H9 (cell line): ENCODE measurements at regions not wholly inside any gene's neighbourhood (a gene's known extent, or its start where the extent isn't known, plus 50 kb on each side); places are given as distances from the start of the nearest gene placed in this dataset.

Source experiments
- DNase-seq: peaks from one replicate; pipeline ENCODE4 v3.0.0-alpha.2; 2017
- H2AFZ ChIP-seq: one replicate; pipeline ENCODE4 v1.6.1; 2013; ENCODE audit warnings: mild to moderate bottlenecking, low read length, control low read depth, moderate library complexity
- H2AK5ac ChIP-seq: 2 replicates; pipeline ENCODE4 v1.6.1; 2013; ENCODE audit warnings: low read length, control low read depth, mixed read lengths; ENCODE audit not compliant: insufficient read length
- H2BK120ac ChIP-seq: one replicate; pipeline ENCODE4 v1.6.1; 2013; ENCODE audit warnings: low read depth, mild to moderate bottlenecking, low read length, control low read depth, inconsistent platforms; ENCODE audit not compliant: poor library complexity, severe bottlenecking
- H2BK12ac ChIP-seq: 2 replicates; pipeline ENCODE4 v1.6.1; 2013; ENCODE audit warnings: low read length, control low read depth, mixed read lengths, low read depth; ENCODE audit not compliant: insufficient read length
- H2BK15ac ChIP-seq: 2 replicates; pipeline ENCODE4 v1.6.1; 2013; ENCODE audit warnings: low read depth, low read length, control low read depth
- H2BK20ac ChIP-seq: one replicate; pipeline ENCODE4 v1.6.1; 2013; ENCODE audit warnings: low read depth, mild to moderate bottlenecking, low read length, control low read depth, inconsistent platforms; ENCODE audit not compliant: poor library complexity, severe bottlenecking
- H2BK5ac ChIP-seq: 2 replicates; pipeline ENCODE4 v1.6.1; 2013; ENCODE audit warnings: low read length, control low read depth, mixed read lengths; ENCODE audit not compliant: insufficient read length
- H3K14ac ChIP-seq: 2 replicates; pipeline ENCODE4 v1.6.1; 2013; ENCODE audit warnings: low read length, control low read depth; ENCODE audit not compliant: insufficient read depth
- H3K18ac ChIP-seq: 2 replicates; pipeline ENCODE4 v1.6.1; 2013; ENCODE audit warnings: low read depth, mild to moderate bottlenecking, mixed read lengths, low read length, control low read depth; ENCODE audit not compliant: insufficient read length
- H3K23ac ChIP-seq: 2 replicates; pipeline ENCODE4 v1.6.1; 2013; ENCODE audit warnings: low read length, control low read depth, mixed read lengths, low read depth; ENCODE audit not compliant: insufficient read length
- H3K23me2 ChIP-seq: 2 replicates; pipeline ENCODE4 v1.6.1; 2013; ENCODE audit warnings: low read depth, mild to moderate bottlenecking, mixed read lengths, low read length, control low read depth; ENCODE audit not compliant: insufficient read length, poor library complexity, severe bottlenecking
- H3K27ac ChIP-seq: 2 replicates; pipeline ENCODE4 v1.5.1; 2013; ENCODE audit warnings: low read length, control low read depth, mixed read lengths, low read depth; ENCODE audit not compliant: insufficient read length
- H3K27me3 ChIP-seq: 2 replicates; pipeline ENCODE4 v1.6.1; 2013; ENCODE audit warnings: low read length, control low read depth, inconsistent platforms; ENCODE audit not compliant: insufficient read depth
- H3K4ac ChIP-seq: 2 replicates; pipeline ENCODE4 v1.6.1; 2013; ENCODE audit warnings: low read depth, mild to moderate bottlenecking, control low read depth, inconsistent platforms, low read length, moderate library complexity
- H3K4me1 ChIP-seq: 2 replicates; pipeline ENCODE4 v1.6.1; 2013; ENCODE audit warnings: low read length, control low read depth, inconsistent platforms; ENCODE audit not compliant: insufficient read depth
- H3K4me2 ChIP-seq: 2 replicates; pipeline ENCODE4 v1.6.1; 2013; ENCODE audit warnings: low read length, control low read depth, mixed read lengths; ENCODE audit not compliant: insufficient read length, insufficient read depth
- H3K56ac ChIP-seq: 2 replicates; pipeline ENCODE4 v1.6.1; 2013; ENCODE audit warnings: low read depth, mild to moderate bottlenecking, mixed read lengths, low read length, control low read depth; ENCODE audit not compliant: insufficient read length
- H3K79me1 ChIP-seq: 2 replicates; pipeline ENCODE4 v1.6.1; 2013; ENCODE audit warnings: low read depth, mild to moderate bottlenecking, moderate library complexity, low read length, control low read depth, inconsistent platforms; ENCODE audit not compliant: insufficient read depth, poor library complexity, severe bottlenecking
- H3K79me2 ChIP-seq: 2 replicates; pipeline ENCODE4 v1.6.1; 2013; ENCODE audit warnings: low read length, control low read depth, inconsistent platforms; ENCODE audit not compliant: insufficient read depth
- H3K9ac ChIP-seq: 2 replicates; pipeline ENCODE4 v1.6.1; 2013; ENCODE audit warnings: low read length, control low read depth, mixed read lengths; ENCODE audit not compliant: insufficient read length; ENCODE audit errors: extremely low read depth
- H3K9me3 ChIP-seq: one replicate; pipeline ENCODE4 v1.6.1; 2013; ENCODE audit warnings: low read depth, low read length, inconsistent platforms; ENCODE audit not compliant: control insufficient read depth
- H3T11ph ChIP-seq: one replicate; pipeline ENCODE4 v1.6.1; 2013; ENCODE audit warnings: mild to moderate bottlenecking, low read length, control low read depth, inconsistent platforms
- H4K20me1 ChIP-seq: one replicate; pipeline ENCODE4 v1.6.1; 2013; ENCODE audit not compliant: control insufficient read depth, insufficient read length, insufficient read depth
- H4K5ac ChIP-seq: 2 replicates; pipeline ENCODE4 v1.6.1; 2013; ENCODE audit warnings: low read depth, mild to moderate bottlenecking, mixed read lengths, low read length, control low read depth; ENCODE audit not compliant: insufficient read length
- H4K8ac ChIP-seq: replicated peaks from 2 replicates; pipeline ENCODE4 v1.6.1; 2013; ENCODE audit warnings: low read length, control low read depth, mixed read lengths, low read depth; ENCODE audit not compliant: insufficient read length
- H4K91ac ChIP-seq: 2 replicates; pipeline ENCODE4 v1.6.1; 2013; ENCODE audit warnings: low read depth, mild to moderate bottlenecking, moderate library complexity, mixed read lengths, low read length, control low read depth; ENCODE audit not compliant: insufficient read length
- H3K27ac Mint-ChIP-seq, 3 experiments: 2 replicates in 2 of 3; 3 replicates in 1 of 3; pipeline ENCODE4 v1.8.0; 2020 to 2021; ENCODE audit warnings: mixed read lengths in 3 of 3, mild to moderate bottlenecking in 1 of 3, moderate library complexity in 1 of 3
- H3K27me3 Mint-ChIP-seq: 2 replicates; pipeline ENCODE4 v1.8.0; 2021; ENCODE audit warnings: low read depth, mild to moderate bottlenecking, moderate library complexity, mixed read lengths
- H3K36me3 Mint-ChIP-seq, 3 experiments: 2 replicates in 2 of 3; 3 replicates in 1 of 3; pipeline ENCODE4 v1.8.0; 2020 to 2021; ENCODE audit warnings: low read depth in 3 of 3, mixed read lengths in 3 of 3; ENCODE audit not compliant: insufficient read depth in 1 of 3
- H3K4me1 Mint-ChIP-seq, 2 experiments: 2 replicates each; pipeline ENCODE4 v1.8.0; 2020; ENCODE audit warnings: mixed read lengths in 2 of 2
- H3K4me3 Mint-ChIP-seq, 2 experiments: 2 replicates in 1 of 2; 3 replicates in 1 of 2; pipeline ENCODE4 v1.8.0; 2020 to 2021; ENCODE audit warnings: mild to moderate bottlenecking in 2 of 2, mixed read lengths in 2 of 2, moderate library complexity in 1 of 2
- H3K9me3 Mint-ChIP-seq, 2 experiments: 2 replicates in 1 of 2; 3 replicates in 1 of 2; pipeline ENCODE4 v1.8.0; 2020; ENCODE audit warnings: mild to moderate bottlenecking in 2 of 2, mixed read lengths in 2 of 2, moderate library complexity in 1 of 2
- CTCF ChIP-seq: fragments of 200-600 bp; sonication (generic); conservative IDR thresholded peaks from 3 replicates; pipeline ENCODE4 v1.8.0; 2021; ENCODE audit warnings: antibody characterized with exemption, mild to moderate bottlenecking
- WGBS: extraction: QIAGEN DNeasy Blood & Tissue Kit; methylation state at CpG from one replicate; pipeline ENCODE4 v1.1.7; 2013; ENCODE audit warnings: missing lambda C conversion rate, low lambda C conversion rate, mixed read lengths; ENCODE audit not compliant: insufficient read length; ENCODE audit errors: extremely low coverage; 5-methylcytosine and 5-hydroxymethylcytosine counted together

GRCh38 chr2:201955702-201956141 lies 77.9 kb upstream of the FZD7 start:
- no peak overlapping the region for H3T11ph ChIP-seq

More at GRCh38 chr2:201955702-201956141, 77.9 kb upstream of the FZD7 start:
- H4K91ac ChIP-seq: no peak overlapping the region
- H2BK5ac ChIP-seq: no peak overlapping the region
- WGBS: no CpG with 5 or more reads among the region's 4 CpGs
- peak overlapping the region; percentile 11 for H3K18ac ChIP-seq
- peaks cover 5% of the 10 kb centered on the region for H3K4me1 ChIP-seq
- no peak overlapping the region for H3K23ac ChIP-seq
- Mint-ChIP-seq H3K9me3 (no peaks in the 10 kb centered on the region), H3K4me3 (no peak overlapping the region), H3K4me1 (peaks cover 49 to 50% of the 10 kb centered on the region in 2 experiments), H3K36me3 (no peaks in the 10 kb centered on the region; a peak in 1 of 7 replicates), H3K27me3 (no peaks in the 10 kb centered on the region; the same call in 1 of the 2 replicates), H3K27ac (no peak overlapping the region)
- H2BK15ac ChIP-seq: no peak overlapping the region
- no peak overlapping the region for H2AFZ ChIP-seq
- H3K14ac ChIP-seq: no peak overlapping the region
- H3K27me3 ChIP-seq: no peaks in the 10 kb centered on the region
- no peak overlapping the region for H3K27ac ChIP-seq
- no peak overlapping the region for H2BK120ac ChIP-seq
- H3K9me3 ChIP-seq: no peaks in the 10 kb centered on the region
- H4K20me1 ChIP-seq: no peaks in the 10 kb centered on the region
- no peak overlapping the region for H3K4me2 ChIP-seq
- no peaks in the 10 kb centered on the region for H3K23me2 ChIP-seq
- no peak overlapping the region for H3K4ac ChIP-seq
- no peak overlapping the region for H4K8ac ChIP-seq
- no peak for TF ChIP-seq CTCF
- H3K56ac ChIP-seq: no peak overlapping the region
- no peaks in the 10 kb centered on the region; the same call in 1 of the 2 replicates for H3K79me2 ChIP-seq
- H2BK12ac ChIP-seq: no peak overlapping the region
- no peak overlapping the region for H2AK5ac ChIP-seq
- H3K79me1 ChIP-seq: no peaks in the 10 kb centered on the region
- no peak overlapping the region for H2BK20ac ChIP-seq
- no peak overlapping the region for H3K9ac ChIP-seq
- no peak for DNase-seq
- no peak overlapping the region for H4K5ac ChIP-seq
